A549 (cell line): ENCODE measurements at regions not wholly inside any gene's neighbourhood (a gene's known extent, or its start where the extent isn't known, plus 50 kb on each side); places are given as distances from the start of the nearest gene placed in this dataset.
"Not testable (repeated sequence)": the region's sequence is repeated elsewhere in the genome, so short reads cannot be mapped to it uniquely, and the experiment has no call there.

Source experiments
- ATAC-seq, 2 experiments: fragments of 200-7000 bp in 1 of 2; fragments of >200 bp in 1 of 2; cut with Nextera tagmentation in 1 of 2; cut with Tn5 transposase in 1 of 2; 3 replicates each; pipeline versions ENCODE4 v1.8.0 to v1.9.1; 2018 to 2020; ENCODE audit warnings: mild to moderate bottlenecking in 1 of 2, moderate library complexity in 1 of 2
- CTCF ChIA-PET: fragments of 300-600 bp; sonication (Branson Sonifier 250); formaldehyde crosslinking; extraction: SDS; loops from one replicate; lab custom pipeline; 2021; ENCODE audit warnings: antibody characterized with exemption, inconsistent platforms; lab: Yijun Ruan, JAX
- POLR2A ChIA-PET: fragments of 350-600 bp; formaldehyde crosslinking; extraction: SDS; loops from one replicate; lab custom pipeline; 2021; ENCODE audit warnings: antibody characterized with exemption, inconsistent platforms; lab: Yijun Ruan, JAX
- DNase-seq, 2 experiments: peaks; one replicate each; pipeline versions ENCODE4 v3.0.0 to v3.0.0-alpha.2; 2011 to 2016; ENCODE audit warnings: low read depth in 1 of 2, low spot score in 1 of 2
- FAIRE-seq: peaks from 2 replicates; lab custom pipeline; 2011; peaks lifted over from hg19 to GRCh38; lab: Jason Lieb, UNC
- H3K27ac ChIP-seq, 2 experiments: fragments of >200 bp; sonication (Bioruptor Twin); formaldehyde crosslinking; 3 replicates each; pipeline ENCODE4 v1.5.1; 2016 to 2017
- H3K4me1 ChIP-seq: fragments of >200 bp; sonication (Bioruptor Twin); formaldehyde crosslinking; 3 replicates; pipeline ENCODE4 v1.6.1; 2016
- H3K4me2 ChIP-seq: fragments of >200 bp; sonication (Bioruptor Twin); formaldehyde crosslinking; 3 replicates; pipeline ENCODE4 v1.6.1; 2016
- H3K4me3 ChIP-seq: fragments of >200 bp; sonication (Bioruptor Twin); formaldehyde crosslinking; 3 replicates; pipeline ENCODE4 v1.5.1; 2016
- H3K9me3 ChIP-seq: fragments of >200 bp; sonication (Bioruptor Twin); formaldehyde crosslinking; 3 replicates; pipeline ENCODE4 v1.6.1; 2016
- CTCF ChIP-seq: fragments of >200 bp; sonication (Bioruptor Twin); formaldehyde crosslinking; IDR thresholded peaks from 3 replicates; pipeline ENCODE4 v1.5.1; 2016
- EHMT2 ChIP-seq: fragments of 200-600 bp; sonication (generic); IDR thresholded peaks from 2 replicates; pipeline ENCODE4 v1.6.1; 2016; ENCODE audit warnings: antibody characterized with exemption, low read depth, mild to moderate bottlenecking, moderate library complexity
- FOSL2 ChIP-seq, 2 experiments: fragments of 450-650 bp in 1 of 2; fragments of >200 bp in 1 of 2; sonication (Bioruptor Twin) in 1 of 2; formaldehyde crosslinking; IDR thresholded peaks; 2 replicates each; pipeline versions ENCODE4 v1.5.0 to v1.6.1; 2016 to 2020; ENCODE audit warnings: mild to moderate bottlenecking in 1 of 2, moderate library complexity in 1 of 2
- HDAC2 ChIP-seq: fragments of 200-600 bp; sonication (generic); IDR thresholded peaks from 2 replicates; pipeline ENCODE4 v1.6.1; 2016
- JUN ChIP-seq, 2 experiments: fragments of >200 bp; sonication (Bioruptor Twin); formaldehyde crosslinking; IDR thresholded peaks; 2 replicates in 1 of 2; 3 replicates in 1 of 2; pipeline ENCODE4 v1.6.1; 2016 to 2017
- JUNB ChIP-seq: fragments of >200 bp; sonication (Bioruptor Twin); formaldehyde crosslinking; IDR thresholded peaks from 2 replicates; pipeline ENCODE4 v1.6.1; 2016
- NFE2L2 ChIP-seq: fragments of 150-350 bp; conservative IDR thresholded peaks from 2 replicates; pipeline ENCODE4 v1.6.1; 2014; ENCODE audit warnings: low read length
- RARB ChIP-seq: fragments of 250-450 bp; sonication (Bioruptor Pico); IDR thresholded peaks from 2 replicates; pipeline ENCODE4 v1.8.0; 2021; ENCODE audit warnings: mild to moderate bottlenecking, moderate library complexity
- REST ChIP-seq: fragments of 200-600 bp; sonication (generic); IDR thresholded peaks from 2 replicates; pipeline ENCODE4 v1.6.1; 2016; ENCODE audit warnings: antibody characterized with exemption, mild to moderate bottlenecking, moderate library complexity
- WGBS: methylation state at CpG from one replicate; pipeline ENCODE4 v1.1.6; 2017; ENCODE audit errors: missing lambda C conversion rate; 5-methylcytosine and 5-hydroxymethylcytosine counted together
- TF ChIP-seq, protein P1 (sequence below): fragments of 250-450 bp; sonication (Bioruptor Pico); IDR thresholded peaks from 2 replicates; pipeline ENCODE4 v1.5.0; 2020; ENCODE audit warnings: low read depth, mild to moderate bottlenecking, moderate library complexity
- TF ChIP-seq, protein P2 (sequence below): fragments of 450-650 bp; IDR thresholded peaks from 2 replicates; pipeline ENCODE4 v1.6.1; 2014; ENCODE audit warnings: antibody characterized with exemption

DNA sequence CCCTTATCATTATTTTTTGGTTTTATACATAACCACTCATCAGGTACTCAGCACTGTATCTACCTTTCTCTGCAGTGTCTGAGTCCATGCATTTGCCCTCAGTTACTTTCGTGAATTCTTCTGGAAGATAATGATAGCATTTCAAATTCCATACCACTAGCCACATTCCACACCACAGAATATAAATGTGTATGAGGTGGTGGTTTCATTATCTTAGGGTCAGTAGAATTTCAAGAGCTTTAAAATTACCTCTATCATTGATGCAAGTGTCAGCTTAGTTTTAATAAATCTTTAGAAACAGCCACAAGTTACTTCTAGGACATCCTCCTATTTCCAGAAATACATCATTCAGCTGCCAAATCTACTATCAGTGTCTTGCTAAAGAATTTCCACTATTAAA, 1578.3 kb downstream of the OLFM4 start:
- Histone ChIP-seq H3K4me2 (no peak overlapping the region), H3K27ac (no peak overlapping the region), H3K9me3 (no peaks in the 10 kb centered on the region), H3K4me3 (no peak overlapping the region), H3K4me1 (no peaks in the 10 kb centered on the region)
- ChIA-PET POLR2A (no interaction called here), CTCF (no interaction called here)
- FAIRE-seq (no peak), ATAC-seq (no peak), DNase-seq (no peak)
- WGBS, result 4% methylated on average over 1 of the region's 1 CpG
- TF ChIP-seq CTCF, result no peak
- TF ChIP-seq HDAC2, result no peak
- TF ChIP-seq, protein P1, sequence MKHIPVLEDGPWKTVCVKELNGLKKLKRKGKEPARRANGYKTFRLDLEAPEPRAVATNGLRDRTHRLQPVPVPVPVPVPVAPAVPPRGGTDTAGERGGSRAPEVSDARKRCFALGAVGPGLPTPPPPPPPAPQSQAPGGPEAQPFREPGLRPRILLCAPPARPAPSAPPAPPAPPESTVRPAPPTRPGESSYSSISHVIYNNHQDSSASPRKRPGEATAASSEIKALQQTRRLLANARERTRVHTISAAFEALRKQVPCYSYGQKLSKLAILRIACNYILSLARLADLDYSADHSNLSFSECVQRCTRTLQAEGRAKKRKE (CRISPR knock-in tag), result no peak
- no peak for TF ChIP-seq JUNB
- TF ChIP-seq, all 56 proteins: peak for 0

DNA sequence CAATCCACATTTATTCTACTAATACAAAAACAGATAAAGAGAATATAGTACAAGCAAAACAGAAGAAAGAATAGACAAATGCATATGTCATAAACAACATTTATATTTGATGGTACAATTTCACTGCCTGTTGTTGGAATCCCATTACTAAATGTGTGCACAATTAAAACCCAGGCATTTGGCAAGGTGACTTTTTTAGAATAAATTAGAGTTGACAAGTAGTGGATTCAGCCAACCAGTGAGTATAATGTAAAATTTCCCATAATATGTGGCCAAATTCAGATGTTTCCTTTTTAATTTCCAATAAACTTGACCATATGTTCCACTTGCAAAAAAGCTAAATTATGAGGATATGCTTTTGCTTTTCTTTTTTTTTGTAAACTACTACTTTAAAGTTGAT, 1578.8 kb downstream of the OLFM4 start:
- TF ChIP-seq NFE2L2, result no peak
- TF ChIP-seq, all 56 proteins: peak for 0
- ChIA-PET CTCF (no interaction called here), POLR2A (no interaction called here)
- Histone ChIP-seq H3K4me3 (no peak overlapping the region), H3K4me2 (no peak overlapping the region), H3K9me3 (no peaks in the 10 kb centered on the region), H3K4me1 (no peaks in the 10 kb centered on the region), H3K27ac (no peak overlapping the region)
- ATAC-seq (no peak), DNase-seq (no peak), FAIRE-seq (no peak)

DNA sequence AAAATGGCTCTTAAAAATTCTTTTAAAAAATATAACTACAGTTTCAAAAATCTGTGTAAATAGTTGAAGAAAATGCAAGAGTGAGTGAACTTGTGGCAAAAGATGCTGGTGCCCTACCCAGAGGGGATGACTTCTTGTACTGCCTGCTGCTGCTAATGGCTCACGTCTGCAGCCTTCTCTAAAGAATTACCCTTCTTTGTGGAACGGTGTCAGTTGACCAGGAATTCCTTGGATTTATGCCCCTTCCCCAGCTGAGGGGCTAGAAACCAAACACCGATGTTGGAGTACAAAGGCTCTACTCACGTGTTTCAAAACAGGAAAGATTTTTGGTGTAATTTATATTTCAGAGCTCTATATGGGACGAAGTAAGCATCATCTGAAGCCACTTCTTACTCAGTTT, 1582.8 kb downstream of the OLFM4 start:
- POLR2A ChIA-PET, result no interaction called here
- Histone ChIP-seq H3K4me1 (no peaks in the 10 kb centered on the region), H3K9me3 (no peaks in the 10 kb centered on the region), H3K4me2 (no peak overlapping the region), H3K4me3 (no peak overlapping the region), H3K27ac (no peak overlapping the region)
- no peak for ATAC-seq
- no peak for TF ChIP-seq FOSL2 (IDR thresholded peaks at IDR 0.05)
- TF ChIP-seq FOSL2 (CRISPR knock-in tag; IDR thresholded peaks at IDR 0.05), result no peak
- TF ChIP-seq REST, result no peak
- no peak for TF ChIP-seq JUNB
- no peak for FAIRE-seq
- CTCF ChIA-PET, result no interaction called here
- WGBS, result 5% methylated on average over 5 of the region's 5 CpGs
- no peak for DNase-seq

GRCh38 chr13:54614726-54615125, 1586.1 kb downstream of the OLFM4 start:
- ChIA-PET CTCF (no interaction called here), POLR2A (no interaction called here)
- DNase-seq (no peak), FAIRE-seq (no peak), ATAC-seq (no peak)
- Histone ChIP-seq H3K27ac (no peak overlapping the region), H3K4me2 (no peak overlapping the region), H3K9me3 (no peaks in the 10 kb centered on the region), H3K4me1 (no peaks in the 10 kb centered on the region), H3K4me3 (no peak overlapping the region)
- 8% methylated on average over 3 of the region's 5 CpGs for WGBS
- TF ChIP-seq JUN (IDR thresholded peaks at IDR 0.05), result no peak
- TF ChIP-seq EHMT2, result no peak
- no peak for TF ChIP-seq RARB (CRISPR knock-in tag)
- TF ChIP-seq, protein P2, sequence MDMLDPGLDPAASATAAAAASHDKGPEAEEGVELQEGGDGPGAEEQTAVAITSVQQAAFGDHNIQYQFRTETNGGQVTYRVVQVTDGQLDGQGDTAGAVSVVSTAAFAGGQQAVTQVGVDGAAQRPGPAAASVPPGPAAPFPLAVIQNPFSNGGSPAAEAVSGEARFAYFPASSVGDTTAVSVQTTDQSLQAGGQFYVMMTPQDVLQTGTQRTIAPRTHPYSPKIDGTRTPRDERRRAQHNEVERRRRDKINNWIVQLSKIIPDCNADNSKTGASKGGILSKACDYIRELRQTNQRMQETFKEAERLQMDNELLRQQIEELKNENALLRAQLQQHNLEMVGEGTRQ, result no peak

DNA sequence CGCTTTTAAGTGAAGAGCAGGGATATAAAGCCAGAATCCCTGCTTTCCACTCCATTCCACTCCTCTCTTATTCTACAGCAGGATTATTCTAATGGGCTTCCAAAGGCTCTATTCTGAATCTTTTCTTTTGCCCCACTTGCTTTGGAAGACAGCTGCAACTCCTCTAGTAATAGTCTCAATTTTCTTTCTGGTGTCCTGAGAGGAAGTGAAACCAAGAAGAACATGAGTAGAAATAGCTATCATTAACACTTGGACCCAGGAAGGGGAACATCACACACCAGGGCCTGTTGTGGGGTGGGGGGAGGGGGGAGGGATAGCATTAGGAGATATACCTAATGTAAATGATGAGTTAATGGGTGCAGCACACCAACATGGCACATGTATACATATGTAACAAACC, 1597.9 kb downstream of the OLFM4 start:
- POLR2A ChIA-PET, FAIRE-seq, H3K4me2 ChIP-seq, H3K27ac ChIP-seq, H3K4me3 ChIP-seq, ATAC-seq, CTCF ChIA-PET, DNase-seq, H3K9me3 ChIP-seq, H3K4me1 ChIP-seq: not testable (repeated sequence)
- WGBS, result 0% methylated on average over 1 of the region's 1 CpG
